VCaP (cell line): ENCODE measurements at regions not wholly inside any gene's neighbourhood (a gene's known extent, or its start where the extent isn't known, plus 50 kb on each side); places are given as distances from the start of the nearest gene placed in this dataset.

Source experiments
- H3K27ac ChIP-seq: fragments of 450-650 bp; 2 replicates; pipeline ENCODE4 v1.5.1; 2017
- TF ChIP-seq, protein P1 (sequence below): fragments of 450-650 bp; conservative IDR thresholded peaks from 2 replicates; pipeline ENCODE4 v1.5.1; 2017; ENCODE audit warnings: mild to moderate bottlenecking, moderate library complexity

DNA sequence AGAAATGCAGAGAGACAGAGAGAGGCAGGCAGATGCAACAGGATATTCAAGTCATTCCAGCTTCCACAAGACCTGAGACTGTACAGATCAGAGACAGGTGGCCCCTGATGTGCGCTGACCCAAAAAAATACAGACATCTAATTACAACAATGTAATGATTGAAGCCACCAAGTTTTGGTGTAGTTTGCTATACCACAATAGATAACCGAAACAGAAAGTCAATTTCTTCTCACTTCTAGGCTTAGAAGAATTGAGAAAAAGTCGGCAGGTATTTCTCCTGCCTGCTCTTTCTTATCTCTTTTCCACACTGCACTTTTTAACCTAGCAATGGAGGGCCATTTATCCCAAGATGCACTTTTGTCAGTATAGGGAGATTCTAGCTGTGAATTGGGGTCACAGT, 949.2 kb downstream of the CDH11 start:
- H3K27ac ChIP-seq, result no peak overlapping the region

DNA sequence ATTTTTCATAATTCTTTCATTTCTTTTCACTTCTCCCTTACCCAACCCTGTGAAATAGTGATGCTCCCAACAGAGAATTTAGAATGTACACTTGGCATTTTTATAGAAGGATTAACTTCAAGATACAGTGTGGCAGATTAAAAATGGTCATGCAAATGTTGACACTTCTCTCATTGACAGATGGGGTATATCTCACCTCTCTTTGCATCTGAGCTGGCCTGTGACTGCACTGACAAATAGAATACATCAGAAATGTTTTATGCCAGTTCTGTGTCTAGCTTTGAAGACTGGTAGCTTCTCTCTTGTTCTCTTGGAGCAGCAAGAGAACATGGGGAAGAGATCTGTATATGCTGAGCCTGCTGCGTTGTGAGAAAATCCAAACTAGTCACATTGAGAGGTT, 949.6 kb downstream of the CDH11 start:
- TF ChIP-seq, protein P1, sequence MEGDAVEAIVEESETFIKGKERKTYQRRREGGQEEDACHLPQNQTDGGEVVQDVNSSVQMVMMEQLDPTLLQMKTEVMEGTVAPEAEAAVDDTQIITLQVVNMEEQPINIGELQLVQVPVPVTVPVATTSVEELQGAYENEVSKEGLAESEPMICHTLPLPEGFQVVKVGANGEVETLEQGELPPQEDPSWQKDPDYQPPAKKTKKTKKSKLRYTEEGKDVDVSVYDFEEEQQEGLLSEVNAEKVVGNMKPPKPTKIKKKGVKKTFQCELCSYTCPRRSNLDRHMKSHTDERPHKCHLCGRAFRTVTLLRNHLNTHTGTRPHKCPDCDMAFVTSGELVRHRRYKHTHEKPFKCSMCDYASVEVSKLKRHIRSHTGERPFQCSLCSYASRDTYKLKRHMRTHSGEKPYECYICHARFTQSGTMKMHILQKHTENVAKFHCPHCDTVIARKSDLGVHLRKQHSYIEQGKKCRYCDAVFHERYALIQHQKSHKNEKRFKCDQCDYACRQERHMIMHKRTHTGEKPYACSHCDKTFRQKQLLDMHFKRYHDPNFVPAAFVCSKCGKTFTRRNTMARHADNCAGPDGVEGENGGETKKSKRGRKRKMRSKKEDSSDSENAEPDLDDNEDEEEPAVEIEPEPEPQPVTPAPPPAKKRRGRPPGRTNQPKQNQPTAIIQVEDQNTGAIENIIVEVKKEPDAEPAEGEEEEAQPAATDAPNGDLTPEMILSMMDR, result no peak
- no peak overlapping the region for H3K27ac ChIP-seq

More for the DNA sequence above, 949.2 kb downstream of the CDH11 start:
- TF ChIP-seq, protein P1, result no peak

DNA sequence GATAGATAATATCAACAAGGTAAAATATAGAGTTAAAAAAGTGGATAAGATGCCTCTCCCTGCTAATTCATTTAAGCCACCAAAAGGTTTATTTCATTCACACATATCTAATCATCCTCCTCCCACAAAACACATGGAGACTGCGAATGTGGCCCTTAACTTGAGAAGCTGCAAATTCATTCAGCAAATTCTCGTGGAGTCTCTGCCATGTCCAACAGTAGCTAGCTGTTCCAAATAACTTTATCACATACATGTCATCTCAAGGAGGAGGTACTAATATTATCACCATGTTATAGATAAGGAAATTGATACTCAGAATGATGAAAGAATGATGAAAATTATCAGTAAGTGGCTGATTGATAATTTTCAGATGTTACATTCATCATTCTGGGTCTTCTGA, 950.2 kb downstream of the CDH11 start:
- no peak overlapping the region for H3K27ac ChIP-seq
- TF ChIP-seq, protein P1, result no peak

DNA sequence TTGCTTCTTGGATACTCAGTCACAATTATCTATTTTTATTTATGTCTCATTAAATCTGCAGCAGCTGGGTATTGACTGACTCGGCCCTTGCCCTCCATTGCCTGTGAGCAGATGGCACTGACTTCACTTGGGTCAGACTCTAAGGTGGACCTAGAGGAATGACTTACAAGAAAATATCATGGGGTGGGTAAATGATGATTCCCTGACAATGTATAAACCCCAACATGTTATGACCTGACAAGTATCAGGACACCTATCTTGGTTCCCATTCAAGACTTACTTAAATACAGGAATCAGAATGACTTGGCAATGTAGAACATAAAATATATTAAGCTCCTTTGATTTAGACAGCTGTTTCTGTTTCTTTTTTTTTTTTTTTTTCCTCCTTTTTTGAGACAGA, 953.5 kb downstream of the CDH11 start:
- no peak overlapping the region for H3K27ac ChIP-seq
- TF ChIP-seq, protein P1, result no peak

DNA sequence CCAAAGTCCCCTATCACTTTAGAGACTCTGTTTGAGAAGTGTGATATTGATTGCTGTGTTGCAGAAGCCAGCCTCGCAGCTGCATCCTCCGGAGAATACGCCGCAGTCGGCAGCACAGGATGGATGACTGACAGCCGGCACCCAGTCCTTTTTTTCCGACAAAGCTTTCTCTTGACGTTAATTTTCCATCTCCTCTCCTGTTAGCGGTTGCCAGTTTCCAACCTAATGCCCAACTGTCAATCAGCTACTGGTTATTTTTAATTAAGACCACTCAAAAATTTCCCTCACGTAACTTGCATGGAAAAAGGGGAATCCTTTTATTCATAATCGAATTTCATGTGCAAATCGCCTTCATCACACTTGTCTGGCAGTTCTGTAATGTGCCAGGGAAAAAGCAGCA, 953.9 kb downstream of the CDH11 start:
- TF ChIP-seq, protein P1, result no peak
- H3K27ac ChIP-seq, result no peak overlapping the region

DNA sequence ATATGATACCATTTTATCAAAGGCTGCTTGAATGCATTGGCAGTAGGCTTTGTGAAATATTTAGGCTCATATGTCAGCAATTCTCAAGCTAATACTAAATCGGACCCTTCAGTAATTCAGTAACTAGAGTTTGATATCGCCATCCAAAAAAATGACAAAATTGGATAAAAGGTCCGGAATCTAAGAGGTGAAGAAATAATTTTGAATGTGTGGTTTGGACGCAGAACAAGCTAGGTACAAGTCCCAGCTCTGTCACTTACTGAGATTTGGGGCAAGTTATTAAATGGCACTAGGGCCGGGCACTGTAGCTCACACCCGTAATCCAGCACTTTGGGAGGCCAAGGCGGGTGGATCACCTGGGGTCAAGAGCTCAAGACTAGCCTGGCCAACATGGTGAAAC, 956.5 kb downstream of the CDH11 start:
- H3K27ac ChIP-seq, result no peak overlapping the region
- TF ChIP-seq, protein P1, result no peak

DNA sequence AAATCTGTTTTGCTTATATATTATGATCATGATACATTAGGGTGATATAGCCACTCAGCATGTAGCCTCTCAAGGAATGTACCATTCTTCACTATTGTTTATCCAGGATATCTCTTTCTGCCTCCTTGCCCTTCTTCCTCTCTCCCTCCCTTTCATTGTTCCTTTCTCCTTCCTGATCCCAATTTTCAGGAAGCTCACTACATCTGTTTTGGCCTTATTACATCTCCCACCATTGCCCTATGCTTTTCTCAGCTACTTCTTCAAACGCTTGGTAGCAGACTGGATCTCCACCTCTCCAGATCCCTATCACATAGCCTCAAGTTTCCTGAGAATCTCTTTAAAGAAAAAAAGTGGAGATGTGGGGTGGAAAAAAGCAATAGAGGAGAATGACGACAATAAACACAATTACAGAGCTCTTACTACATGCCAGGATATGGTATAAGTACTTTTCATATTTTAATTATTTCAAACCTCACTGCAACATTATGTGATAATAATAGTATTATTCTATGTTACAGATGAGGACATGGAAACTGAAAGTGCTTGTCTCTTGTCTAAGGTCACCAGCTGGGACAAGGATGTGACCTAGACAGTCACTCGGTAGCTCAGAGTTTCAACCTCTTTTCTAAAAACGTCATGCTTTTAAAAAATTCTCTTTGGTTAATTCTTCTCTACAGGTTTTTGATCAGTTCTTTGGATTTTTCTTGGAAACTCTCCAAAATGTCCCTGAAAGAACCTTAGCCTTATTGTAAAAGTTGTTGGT, 959.1 kb downstream of the CDH11 start:
- TF ChIP-seq, protein P1, result no peak
- no peak overlapping the region for H3K27ac ChIP-seq
